ENCODE measurements at regions not wholly inside any gene's neighbourhood (a gene's known extent, or its start where the extent isn't known, plus 50 kb on each side); places are given as distances from the start of the nearest gene placed in this dataset.

DNA sequence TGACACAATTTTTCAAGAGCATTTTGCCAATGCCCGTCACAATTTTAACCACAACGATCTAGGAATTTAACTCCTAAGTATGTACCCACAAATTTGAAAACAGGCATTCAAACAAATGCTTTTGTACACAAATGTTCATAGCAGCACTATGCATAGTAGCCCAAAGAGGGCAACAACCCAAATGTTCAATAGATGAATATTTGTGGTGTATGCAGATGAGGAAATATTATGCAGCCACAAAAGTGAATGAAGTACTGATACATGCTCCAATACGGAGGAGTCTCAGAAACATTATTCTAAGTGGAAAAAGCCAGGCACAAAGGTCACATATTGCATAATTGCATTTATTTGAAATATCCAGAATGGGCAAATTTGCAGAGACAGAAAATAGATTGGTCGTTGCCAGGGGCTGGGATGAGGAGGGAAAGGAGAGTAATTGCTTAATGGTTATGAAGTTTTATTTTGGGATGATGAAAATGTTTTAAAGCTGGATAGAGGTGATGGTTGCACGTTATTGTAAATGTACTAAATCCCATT, 117.2 kb downstream of the PXDC1 start:
- no peak for DNase-seq (ENCODE audit: low spot score)
- intact Hi-C loops (cut with micrococcal nuclease) = no loop called here
- H3K27me3 Mint-ChIP-seq (ENCODE audit: insufficient read depth) = peaks cover 3% of the 10 kb centered on the region
- H3K4me3 Mint-ChIP-seq = no peak overlapping the region
- H3K4me1 Mint-ChIP-seq (ENCODE audit: low read depth) = no peaks in the 10 kb centered on the region
- no peaks in the 10 kb centered on the region for H3K36me3 Mint-ChIP-seq (ENCODE audit: low read depth)
- H3K9me3 Mint-ChIP-seq = no peaks in the 10 kb centered on the region
- H3K27ac Mint-ChIP-seq = no peak overlapping the region

DNA sequence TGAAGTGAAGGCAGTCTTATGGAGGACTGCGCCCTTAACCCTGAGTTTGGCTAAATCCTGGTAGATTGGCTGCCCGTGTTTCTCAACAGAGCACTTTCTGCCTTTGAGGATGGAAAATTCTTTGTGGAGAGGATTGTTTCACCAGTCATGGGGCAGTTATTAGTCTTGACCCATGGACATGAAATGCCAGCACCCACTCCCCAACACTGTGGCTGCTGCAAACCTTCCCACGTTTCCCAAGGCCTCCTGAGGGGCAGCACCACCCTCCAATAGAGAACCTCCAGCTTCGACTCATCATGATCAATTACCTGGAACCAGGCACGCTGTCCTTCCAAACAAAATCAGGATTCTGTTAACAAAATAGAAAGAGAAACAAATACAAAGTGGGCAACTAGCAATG, 117.8 kb downstream of the PXDC1 start:
- H3K9me3 Mint-ChIP-seq = no peaks in the 10 kb centered on the region
- H3K4me3 Mint-ChIP-seq = no peak overlapping the region
- DNase-seq (ENCODE audit: low spot score) = no peak
- no peaks in the 10 kb centered on the region for H3K36me3 Mint-ChIP-seq (ENCODE audit: low read depth)
- H3K27ac Mint-ChIP-seq = no peak overlapping the region
- H3K4me1 Mint-ChIP-seq (ENCODE audit: low read depth) = no peaks in the 10 kb centered on the region
- H3K27me3 Mint-ChIP-seq (ENCODE audit: insufficient read depth) = peaks cover 1% of the 10 kb centered on the region
- intact Hi-C loops (cut with micrococcal nuclease) = no loop called here

DNA sequence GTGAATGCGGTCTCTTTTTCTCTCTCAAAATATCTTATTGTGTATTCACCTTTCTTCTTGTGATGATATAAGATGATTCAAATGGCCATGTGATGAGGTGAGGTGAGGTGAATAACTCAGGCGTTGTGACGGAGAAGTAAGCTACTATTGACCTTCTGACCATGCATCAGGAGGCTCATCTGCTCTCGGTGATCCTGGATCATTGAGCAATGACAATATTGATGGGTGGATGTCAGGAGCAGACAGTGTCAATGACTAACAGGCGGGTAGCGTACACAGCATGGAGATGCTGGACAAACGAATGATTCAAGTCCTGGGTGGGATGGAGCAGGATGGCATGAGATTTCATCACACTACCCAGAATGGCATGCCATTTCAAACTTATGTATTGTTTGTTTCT, 119.6 kb downstream of the PXDC1 start:
- no peak overlapping the region for H3K4me3 Mint-ChIP-seq
- H3K9me3 Mint-ChIP-seq = no peaks in the 10 kb centered on the region
- H3K27ac Mint-ChIP-seq = no peak overlapping the region
- H3K36me3 Mint-ChIP-seq (ENCODE audit: low read depth) = no peaks in the 10 kb centered on the region
- intact Hi-C loops (cut with micrococcal nuclease) = no loop called here
- no peaks in the 10 kb centered on the region for H3K4me1 Mint-ChIP-seq (ENCODE audit: low read depth)
- DNase-seq (ENCODE audit: low spot score) = no peak
- peaks cover 7% of the 10 kb centered on the region for H3K27me3 Mint-ChIP-seq (ENCODE audit: insufficient read depth)

DNA sequence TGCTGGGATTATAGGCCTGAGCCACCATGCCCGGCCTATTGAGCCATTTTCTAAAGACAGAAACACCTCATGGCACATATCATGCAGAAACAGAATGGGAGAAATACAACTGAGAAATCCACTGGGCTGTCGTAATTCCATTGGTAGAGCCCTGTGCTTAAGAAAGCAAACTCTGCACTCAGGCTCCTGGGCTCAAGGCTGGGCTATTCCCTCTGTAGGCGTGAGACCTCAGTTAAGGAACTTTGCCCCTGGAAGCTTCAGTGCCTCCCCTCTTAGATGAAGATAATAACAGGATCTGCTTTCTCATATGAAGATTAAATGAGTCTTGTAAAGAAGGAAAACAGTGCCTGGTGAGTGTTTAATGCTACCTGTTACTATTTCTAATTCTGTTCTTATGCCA, 120.3 kb downstream of the PXDC1 start:
- Mint-ChIP-seq H3K9me3 (no peaks in the 10 kb centered on the region), H3K27me3 (ENCODE audit: insufficient read depth) (peaks cover 7% of the 10 kb centered on the region), H3K36me3 (ENCODE audit: low read depth) (no peaks in the 10 kb centered on the region), H3K27ac (no peak overlapping the region), H3K4me1 (ENCODE audit: low read depth) (no peaks in the 10 kb centered on the region), H3K4me3 (no peak overlapping the region)
- intact Hi-C loops (cut with micrococcal nuclease) = no loop called here
- DNase-seq (ENCODE audit: low spot score) = no peak

DNA sequence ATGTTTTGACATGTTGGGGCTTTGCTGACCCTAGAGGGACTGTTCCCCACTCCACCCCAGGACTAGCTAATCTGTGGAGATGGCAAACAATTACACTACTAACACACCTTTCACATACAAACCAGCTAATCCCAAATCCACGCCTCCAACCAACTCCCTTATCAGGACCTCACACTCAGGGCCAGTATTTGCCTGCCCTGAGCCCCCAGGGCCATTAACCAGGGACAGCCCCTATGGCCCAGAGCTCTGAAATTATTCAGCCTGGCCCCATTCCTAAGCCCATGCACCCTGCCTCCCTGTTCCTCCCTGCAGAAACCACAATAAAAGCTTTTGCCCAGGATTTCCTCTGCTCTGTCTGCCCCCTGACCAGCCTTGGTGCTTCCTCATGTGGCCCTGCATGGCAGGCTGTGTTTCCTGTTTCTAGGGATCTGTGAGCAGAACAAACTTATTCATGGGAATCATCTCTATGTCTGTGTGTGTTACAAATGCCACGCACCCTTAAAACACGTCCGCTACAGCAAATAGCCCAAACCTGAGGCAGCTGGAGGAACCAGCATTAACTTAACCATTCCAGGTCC, 121.2 kb downstream of the PXDC1 start:
- intact Hi-C loops (cut with micrococcal nuclease) = no loop called here
- no peak for DNase-seq (ENCODE audit: low spot score)
- no peak overlapping the region for H3K4me3 Mint-ChIP-seq

DNA sequence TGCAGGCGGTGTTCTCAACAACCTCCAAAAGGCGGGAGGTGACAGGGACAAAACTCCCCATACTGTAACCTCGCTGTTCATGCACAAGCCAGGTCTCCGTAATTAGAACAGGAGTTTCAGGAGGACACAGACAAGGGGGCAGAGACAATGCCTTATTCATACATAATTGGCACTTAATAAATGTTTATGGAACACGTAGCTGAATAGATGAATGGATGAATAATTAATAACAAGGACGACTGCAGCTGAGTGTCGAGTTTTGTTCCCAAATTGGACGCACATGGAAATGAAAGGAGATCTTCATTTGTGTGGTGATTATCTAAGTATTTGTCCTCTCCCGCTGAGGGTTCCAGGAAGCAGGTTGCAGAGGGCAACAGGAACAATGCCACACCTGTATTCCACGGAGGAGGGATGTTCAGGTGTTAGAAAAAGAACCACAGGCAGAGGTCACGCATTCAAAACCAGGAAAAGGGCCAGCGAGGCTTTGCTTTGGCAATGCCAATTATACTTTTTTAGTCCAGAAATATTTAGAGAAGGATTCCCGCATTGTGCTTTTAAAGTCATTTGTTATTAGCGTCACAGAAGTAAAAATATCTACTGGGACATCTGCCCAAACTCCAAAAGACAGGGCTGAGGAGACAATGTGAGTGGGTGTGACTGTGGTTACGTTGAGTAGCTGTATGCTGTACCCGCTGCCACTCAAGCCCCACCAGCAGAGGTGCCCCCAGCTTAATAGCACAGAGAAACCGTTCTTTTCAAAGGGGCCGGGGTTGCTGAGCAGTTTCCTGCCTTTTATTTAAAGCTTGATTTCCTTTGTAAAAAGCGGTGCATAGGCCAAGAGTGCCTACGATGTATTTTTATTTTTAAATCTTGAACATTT, 123.3 kb downstream of the PXDC1 start:
- no peak overlapping the region for H3K27ac Mint-ChIP-seq
- no peaks in the 10 kb centered on the region for H3K4me1 Mint-ChIP-seq (ENCODE audit: low read depth)
- H3K27me3 Mint-ChIP-seq (ENCODE audit: insufficient read depth) = peaks cover 15% of the 10 kb centered on the region
- H3K4me3 Mint-ChIP-seq = no peak overlapping the region
- DNase-seq (ENCODE audit: low spot score) = no peak
- H3K9me3 Mint-ChIP-seq = no peaks in the 10 kb centered on the region
- intact Hi-C loops (cut with micrococcal nuclease) = no loop called here
- H3K36me3 Mint-ChIP-seq (ENCODE audit: low read depth) = no peaks in the 10 kb centered on the region

More for the DNA sequence above, 121.2 kb downstream of the PXDC1 start:
- Mint-ChIP-seq H3K27me3 (ENCODE audit: insufficient read depth) (peaks cover 9% of the 10 kb centered on the region), H3K9me3 (no peaks in the 10 kb centered on the region), H3K4me1 (ENCODE audit: low read depth) (no peaks in the 10 kb centered on the region), H3K36me3 (ENCODE audit: low read depth) (no peaks in the 10 kb centered on the region), H3K27ac (no peak overlapping the region)

DNA sequence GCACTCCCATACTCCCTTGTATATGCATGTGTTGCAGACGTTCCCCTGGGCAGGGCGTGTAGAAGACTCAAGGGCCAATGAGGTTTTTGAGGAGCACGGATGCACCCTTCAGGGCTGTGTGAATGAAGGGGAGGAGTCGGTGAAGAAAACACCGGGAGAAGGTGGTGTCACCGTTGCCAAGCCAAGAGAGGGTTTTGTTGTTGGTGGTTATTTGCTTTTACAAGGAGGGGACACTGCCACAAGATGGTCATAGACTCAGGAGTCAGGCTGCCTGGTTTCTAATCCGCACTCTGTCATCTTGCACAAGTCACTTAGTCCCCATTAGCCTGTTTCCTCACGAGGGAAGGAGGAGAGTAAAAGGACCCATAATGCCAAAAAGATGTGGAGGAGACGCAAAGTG, 124.0 kb downstream of the PXDC1 start:
- Mint-ChIP-seq H3K4me1 (ENCODE audit: low read depth) (no peaks in the 10 kb centered on the region), H3K9me3 (no peaks in the 10 kb centered on the region), H3K27ac (no peak overlapping the region), H3K4me3 (no peak overlapping the region), H3K36me3 (ENCODE audit: low read depth) (no peaks in the 10 kb centered on the region), H3K27me3 (ENCODE audit: insufficient read depth) (peaks cover 15% of the 10 kb centered on the region)
- intact Hi-C loops (cut with micrococcal nuclease) = no loop called here
- DNase-seq (ENCODE audit: low spot score) = no peak

DNA sequence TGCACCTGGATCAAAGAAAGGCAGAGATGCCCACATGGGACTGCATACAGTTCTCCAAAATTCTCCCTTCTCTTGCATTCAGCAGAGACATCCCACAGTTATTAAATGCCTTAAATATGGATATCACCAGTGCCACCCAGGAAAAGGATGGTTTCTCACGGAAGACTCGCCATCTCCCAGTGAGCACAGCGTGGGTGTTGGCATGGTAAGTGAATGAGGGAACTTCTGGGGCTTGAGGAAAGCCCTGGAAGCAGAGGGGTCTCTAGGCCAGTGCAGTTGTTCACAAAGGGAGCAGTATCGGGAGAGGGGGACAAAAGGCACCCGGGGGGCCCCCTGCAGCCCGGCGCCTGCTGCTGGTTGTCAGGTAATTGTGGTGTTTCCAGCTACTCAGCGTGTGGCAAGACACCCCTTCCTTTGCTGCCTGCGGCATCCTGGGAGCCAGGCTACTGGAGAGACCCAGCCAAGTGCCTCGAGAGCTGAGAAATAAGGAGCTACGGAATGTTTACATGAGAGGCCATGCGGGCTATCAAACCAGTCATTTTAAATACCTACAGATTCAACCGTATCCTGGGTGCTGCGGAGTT, 125.4 kb downstream of the PXDC1 start:
- no peaks in the 10 kb centered on the region for H3K36me3 Mint-ChIP-seq (ENCODE audit: low read depth)
- intact Hi-C loops (cut with micrococcal nuclease) = no loop called here
- no peak overlapping the region for H3K4me3 Mint-ChIP-seq
- H3K27ac Mint-ChIP-seq = no peak overlapping the region
- no peaks in the 10 kb centered on the region for H3K9me3 Mint-ChIP-seq
- no peak for DNase-seq (ENCODE audit: low spot score)
- no peaks in the 10 kb centered on the region for H3K4me1 Mint-ChIP-seq (ENCODE audit: low read depth)
- peaks cover 19% of the 10 kb centered on the region for H3K27me3 Mint-ChIP-seq (ENCODE audit: insufficient read depth)

DNA sequence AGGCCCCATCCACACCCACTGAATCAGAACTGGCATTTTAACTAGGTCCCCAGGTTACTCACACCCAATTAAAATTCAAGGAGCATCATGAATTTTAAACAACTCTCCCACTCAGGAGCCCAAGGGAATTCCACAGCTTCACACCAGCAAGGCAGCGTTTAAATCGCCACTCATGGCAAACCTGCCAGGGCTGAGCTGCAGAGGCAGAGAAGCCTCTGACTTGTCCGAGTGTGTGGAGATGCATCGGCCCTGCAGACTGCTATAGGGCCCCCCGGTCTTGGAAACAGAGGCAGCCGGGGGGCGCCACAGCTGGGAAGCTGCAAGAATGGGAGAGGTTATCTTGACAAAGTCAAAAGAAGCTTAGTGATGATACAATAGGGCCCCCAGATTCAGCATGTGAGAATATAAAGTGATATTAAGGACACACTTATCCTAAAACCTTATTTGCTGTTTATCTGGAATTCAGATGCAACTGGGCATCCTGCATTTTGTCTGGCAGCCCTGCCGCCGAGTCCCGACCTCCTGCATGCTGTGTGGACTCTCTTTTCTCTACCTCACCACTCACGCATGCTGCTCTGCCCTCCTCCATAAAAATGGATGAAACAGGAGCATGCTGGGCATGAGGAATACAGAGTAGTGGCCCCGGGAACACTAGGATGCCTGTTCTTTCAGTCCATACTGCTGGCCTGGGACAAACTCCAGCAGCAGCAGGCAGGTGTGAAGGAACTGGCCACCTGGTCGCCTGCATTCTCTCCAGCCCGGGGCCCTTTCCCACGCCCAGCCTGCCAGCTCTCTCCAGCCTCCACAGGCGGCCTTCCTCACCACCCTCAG, 126.1 kb downstream of the PXDC1 start:
- DNase-seq (ENCODE audit: low spot score) = no peak
- intact Hi-C loops (cut with micrococcal nuclease) = no loop called here
- Mint-ChIP-seq H3K27me3 (ENCODE audit: insufficient read depth) (peaks cover 19% of the 10 kb centered on the region), H3K36me3 (ENCODE audit: low read depth) (no peaks in the 10 kb centered on the region), H3K27ac (no peak overlapping the region), H3K4me3 (no peak overlapping the region), H3K9me3 (no peaks in the 10 kb centered on the region), H3K4me1 (ENCODE audit: low read depth) (no peaks in the 10 kb centered on the region)

DNA sequence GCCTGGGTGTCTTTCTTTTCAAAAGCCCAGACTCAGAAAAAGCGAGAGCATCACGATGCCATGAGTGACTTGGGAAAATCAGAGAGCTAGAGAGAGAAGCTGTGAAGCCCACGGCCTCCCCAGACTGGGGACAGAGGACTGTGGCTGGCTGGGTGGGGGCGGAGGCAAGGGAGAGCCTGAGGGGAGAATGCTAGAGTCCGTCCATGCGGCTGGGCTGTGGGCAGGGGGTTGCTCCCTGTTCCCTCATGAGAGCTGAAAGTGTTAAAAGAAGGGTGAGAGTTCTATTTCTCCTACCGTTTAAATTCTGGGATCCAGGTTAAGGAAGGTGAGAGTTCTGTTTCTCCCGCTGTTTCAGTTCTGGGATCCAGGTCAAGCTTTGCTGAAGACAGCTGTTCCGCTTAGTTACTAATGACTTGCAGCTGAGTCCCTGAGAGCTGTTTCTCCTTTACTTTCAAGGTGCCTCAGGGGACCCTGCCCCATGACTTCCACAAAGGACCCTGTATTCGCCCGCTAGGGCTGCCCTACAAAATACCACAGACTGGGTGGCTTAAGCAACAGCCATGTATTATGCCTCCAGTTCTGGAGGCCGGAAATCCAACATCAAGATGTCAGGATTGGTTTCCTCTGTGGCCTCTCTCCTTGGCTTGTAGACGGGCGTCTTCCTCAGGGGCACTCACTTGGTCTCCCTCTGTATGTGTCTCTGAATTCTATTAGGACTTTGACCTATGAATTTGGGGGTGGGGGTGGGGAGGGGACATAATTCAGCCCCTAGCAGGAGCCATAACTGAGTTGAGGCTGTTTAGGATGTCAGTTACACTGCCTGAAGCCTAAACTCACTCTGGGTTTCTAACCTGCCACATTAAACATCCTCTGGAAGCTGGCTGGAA, 127.0 kb downstream of the PXDC1 start:
- no peak for DNase-seq (ENCODE audit: low spot score)
- peaks cover 19% of the 10 kb centered on the region for H3K27me3 Mint-ChIP-seq (ENCODE audit: insufficient read depth)
- H3K9me3 Mint-ChIP-seq = no peaks in the 10 kb centered on the region
- H3K4me3 Mint-ChIP-seq = no peak overlapping the region
- intact Hi-C loops (cut with micrococcal nuclease) = no loop called here
- H3K36me3 Mint-ChIP-seq (ENCODE audit: low read depth) = no peaks in the 10 kb centered on the region
- no peak overlapping the region for H3K27ac Mint-ChIP-seq
- H3K4me1 Mint-ChIP-seq (ENCODE audit: low read depth) = no peaks in the 10 kb centered on the region

DNA sequence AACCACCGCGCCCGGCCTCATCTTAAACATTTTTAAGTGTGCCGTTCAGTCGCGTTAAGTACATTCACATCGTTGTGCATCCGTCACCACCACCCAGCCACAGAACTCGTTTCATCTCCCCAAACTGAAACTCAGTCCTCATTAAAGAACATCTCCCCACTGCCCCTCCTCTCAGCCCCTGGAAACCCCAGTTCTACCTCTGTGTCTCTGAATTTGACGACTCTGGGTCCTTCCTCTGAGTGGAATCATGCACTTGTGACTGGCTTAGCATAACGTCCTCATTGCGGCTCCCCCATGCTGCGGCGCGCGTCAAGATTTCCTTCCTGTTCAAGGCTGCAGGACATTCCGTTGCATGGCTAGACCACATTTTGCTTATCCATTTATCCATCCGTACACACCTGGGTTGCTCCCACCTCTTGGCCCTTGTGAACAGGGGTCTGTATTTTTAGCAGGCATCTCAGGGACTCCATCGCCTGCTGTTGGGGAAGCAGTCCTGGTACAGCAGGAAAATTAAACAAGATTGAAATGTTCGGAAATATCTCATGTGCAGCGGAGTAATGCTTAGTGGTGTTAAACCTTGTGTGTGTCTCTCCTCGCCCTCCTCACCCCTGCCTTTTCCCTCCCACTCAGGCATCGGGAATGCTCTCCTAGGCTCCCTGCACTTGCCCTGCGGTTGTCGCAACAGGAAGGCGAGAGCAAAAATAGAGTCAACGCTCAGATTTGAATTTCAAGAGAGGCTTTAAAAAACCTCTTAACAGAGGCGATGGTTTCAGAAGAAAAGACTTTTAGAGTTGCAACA, 127.9 kb downstream of the PXDC1 start:
- no peak for DNase-seq (ENCODE audit: low spot score)
- Mint-ChIP-seq H3K27ac (no peak overlapping the region), H3K27me3 (ENCODE audit: insufficient read depth) (peaks cover 17% of the 10 kb centered on the region), H3K4me3 (no peak overlapping the region), H3K9me3 (no peaks in the 10 kb centered on the region), H3K36me3 (ENCODE audit: low read depth) (no peaks in the 10 kb centered on the region), H3K4me1 (ENCODE audit: low read depth) (no peaks in the 10 kb centered on the region)
- intact Hi-C loops (cut with micrococcal nuclease) = no loop called here

All from activated T-helper 1 cell treated with anti-CD3 and anti-CD28 coated beads, Interleukin-12 subunit alpha, Interleukin-12 subunit beta, Interleukin-2, Interleukin-4 antibody, amounts not matched to agents 30 ng/mL and 10 ng/mL and 1 ng/mL, durations not matched to agents 14 hours and 24 hours and 36 hours (primary cell).